ENCODE measurements at regions not wholly inside any gene's neighbourhood (a gene's known extent, or its start where the extent isn't known, plus 50 kb on each side); places are given as distances from the start of the nearest gene placed in this dataset.

- TF ChIP-seq CTCF (conservative IDR thresholded peaks at IDR 0.05) (no peak), ZFX (IDR thresholded peaks at IDR 0.05) (no peak)
- no peak overlapping the region for H3K27ac ChIP-seq
Measured at GRCh38 chr16:80199614-80200013, 341.2 kb upstream of the DYNLRB2 start.

GRCh38 chr16:80198311-80199299 is 342.2 kb upstream of the DYNLRB2 start:
- no peak overlapping the region for H3K27ac ChIP-seq
- TF ChIP-seq CTCF (conservative IDR thresholded peaks at IDR 0.05) (no peak), ZFX (IDR thresholded peaks at IDR 0.05) (no peak)

- TF ChIP-seq CTCF (conservative IDR thresholded peaks at IDR 0.05) (no peak), ZFX (IDR thresholded peaks at IDR 0.05) (no peak)
- no peak overlapping the region for H3K27ac ChIP-seq
Measured at GRCh38 chr16:80197741-80198201, 343.0 kb upstream of the DYNLRB2 start.

- no peak for TF ChIP-seq CTCF (conservative IDR thresholded peaks at IDR 0.05)
- no peak for TF ChIP-seq ZFX (IDR thresholded peaks at IDR 0.05)
- no peak overlapping the region for H3K27ac ChIP-seq
Measured at GRCh38 chr16:80191928-80192327, 348.9 kb upstream of the DYNLRB2 start.

GRCh38 chr16:80189476-80190175 is 351.2 kb upstream of the DYNLRB2 start:
- H3K27ac ChIP-seq = peak overlapping the region; percentile 81; the same call in 1 of the 2 replicates
- TF ChIP-seq CTCF (conservative IDR thresholded peaks at IDR 0.05) (peak; percentile 19), ZFX (IDR thresholded peaks at IDR 0.05) (no peak)

- H3K27ac ChIP-seq = no peak overlapping the region
- TF ChIP-seq CTCF (conservative IDR thresholded peaks at IDR 0.05) (no peak), ZFX (IDR thresholded peaks at IDR 0.05) (no peak)
Measured at GRCh38 chr16:80176114-80176513, 364.7 kb upstream of the DYNLRB2 start.

- TF ChIP-seq ZFX (IDR thresholded peaks at IDR 0.05) = no peak
- TF ChIP-seq CTCF (conservative IDR thresholded peaks at IDR 0.05) = no peak
- H3K27ac ChIP-seq = no peak overlapping the region
Measured at GRCh38 chr16:80175011-80175410, 365.8 kb upstream of the DYNLRB2 start.

Data from C4-2B (cell line).